ENCODE measurements at regions not wholly inside any gene's neighbourhood (a gene's known extent, or its start where the extent isn't known, plus 50 kb on each side); places are given as distances from the start of the nearest gene placed in this dataset.

DNA sequence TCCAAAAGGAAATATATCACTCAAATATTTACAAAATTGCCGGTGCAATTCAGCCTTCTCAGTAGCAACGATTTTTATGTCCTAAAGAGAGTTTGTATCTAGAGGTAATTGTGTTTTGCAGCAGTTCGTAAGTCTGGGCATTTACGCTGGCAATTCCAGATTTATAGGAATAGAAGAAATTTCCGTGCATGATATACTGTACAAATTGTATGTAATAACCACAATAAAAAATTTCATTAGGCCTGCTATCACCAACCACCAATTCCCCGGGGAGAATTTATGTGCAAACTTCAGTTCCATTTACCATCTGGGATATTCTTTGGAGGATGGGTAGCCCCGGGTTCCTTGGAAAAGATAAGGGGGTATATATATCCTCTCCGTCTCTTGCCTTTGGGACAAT lies 401.5 kb downstream of the TMEM114 start (continued):
- TF ChIP-seq JUND (IDR thresholded peaks at IDR 0.05; ENCODE audit: low read length), result no peak
- TF ChIP-seq POLR2A (IDR thresholded peaks at IDR 0.05; ENCODE audit: control extremely low read depth in 1 of 2, low read depth in 2 of 2, low read length in 2 of 2), result no peak
